Osteoblast (primary cell): ENCODE measurements at regions not wholly inside any gene's neighbourhood (a gene's known extent, or its start where the extent isn't known, plus 50 kb on each side); places are given as distances from the start of the nearest gene placed in this dataset.
"Not testable (repeated sequence)": the region's sequence is repeated elsewhere in the genome, so short reads cannot be mapped to it uniquely, and the experiment has no call there.

Source experiments
- DNase-seq: peaks from one replicate; pipeline ENCODE4 v3.0.0; 2011; ENCODE audit warnings: low spot score, mixed read lengths; ENCODE audit not compliant: insufficient read length; ENCODE audit errors: missing footprints
- H2AFZ ChIP-seq: 2 replicates; pipeline ENCODE4 v1.6.0; 2011; ENCODE audit warnings: mild to moderate bottlenecking, low read length
- H3K27ac ChIP-seq: 2 replicates; pipeline ENCODE4 v1.5.1; 2011; ENCODE audit warnings: mild to moderate bottlenecking, low read depth, low read length, moderate library complexity
- H3K27me3 ChIP-seq: 2 replicates; pipeline ENCODE4 v1.6.0; 2012; ENCODE audit warnings: mild to moderate bottlenecking, control low read depth, inconsistent platforms, low read length, moderate library complexity; ENCODE audit not compliant: insufficient read depth
- H3K36me3 ChIP-seq: 2 replicates; pipeline ENCODE4 v1.5.1; 2011; ENCODE audit warnings: mild to moderate bottlenecking, low read length, control low read depth, moderate library complexity; ENCODE audit not compliant: insufficient read depth
- H3K4me1 ChIP-seq: 2 replicates; pipeline ENCODE4 v1.5.1; 2011; ENCODE audit warnings: mild to moderate bottlenecking, low read length, control low read depth, moderate library complexity; ENCODE audit not compliant: insufficient read depth
- H3K4me2 ChIP-seq: 2 replicates; pipeline ENCODE4 v1.6.0; 2011; ENCODE audit warnings: mild to moderate bottlenecking, low read length; ENCODE audit not compliant: insufficient read depth
- H3K4me3 ChIP-seq: fragments of 200-600 bp; sonication (generic); 3 replicates; pipeline ENCODE4 v1.5.1; 2012; ENCODE audit warnings: mild to moderate bottlenecking, low read length, inconsistent platforms; ENCODE audit not compliant: insufficient read depth
- H3K79me2 ChIP-seq: 2 replicates; pipeline ENCODE4 v1.6.0; 2012; ENCODE audit warnings: mild to moderate bottlenecking, low read length, control low read depth, inconsistent platforms; ENCODE audit not compliant: insufficient read depth
- H3K9me3 ChIP-seq: 2 replicates; pipeline ENCODE4 v1.5.1; 2011; ENCODE audit warnings: low read depth, low read length, control low read depth
- H4K20me1 ChIP-seq: 2 replicates; pipeline ENCODE4 v1.6.0; 2012; ENCODE audit warnings: mild to moderate bottlenecking, low read length, control low read depth; ENCODE audit not compliant: insufficient read depth
- CTCF ChIP-seq: IDR thresholded peaks from 2 replicates; pipeline ENCODE4 v1.5.1; 2011; ENCODE audit warnings: mild to moderate bottlenecking, low read depth, low read length, moderate library complexity; ENCODE audit errors: extremely low read depth

- H3K79me2 ChIP-seq, result no peaks in the 10 kb centered on the region
- no peak for TF ChIP-seq CTCF
- H4K20me1 ChIP-seq, result no peaks in the 10 kb centered on the region
- H3K27me3 ChIP-seq, result no peaks in the 10 kb centered on the region
- H2AFZ ChIP-seq, result no peak overlapping the region
- DNase-seq, result no peak
- no peaks in the 10 kb centered on the region for H3K4me1 ChIP-seq
- H3K4me3 ChIP-seq, result no peak overlapping the region
- H3K4me2 ChIP-seq, result no peak overlapping the region
- H3K27ac ChIP-seq, result no peak overlapping the region
- no peaks in the 10 kb centered on the region for H3K36me3 ChIP-seq
- no peaks in the 10 kb centered on the region for H3K9me3 ChIP-seq
Observed at GRCh38 chr3:8311321-8311720, 190.3 kb upstream of the LMCD1 start.

GRCh38 chr3:8312685-8313084 is 188.9 kb upstream of the LMCD1 start:
- H4K20me1 ChIP-seq, result no peaks in the 10 kb centered on the region
- no peaks in the 10 kb centered on the region for H3K9me3 ChIP-seq
- no peaks in the 10 kb centered on the region for H3K27me3 ChIP-seq
- no peak overlapping the region for H2AFZ ChIP-seq
- no peak overlapping the region for H3K4me3 ChIP-seq
- TF ChIP-seq CTCF, result no peak
- no peak overlapping the region for H3K4me2 ChIP-seq
- H3K36me3 ChIP-seq, result no peaks in the 10 kb centered on the region
- H3K27ac ChIP-seq, result no peak overlapping the region
- peaks cover 1% of the 10 kb centered on the region for H3K4me1 ChIP-seq
- H3K79me2 ChIP-seq, result no peaks in the 10 kb centered on the region
- DNase-seq, result no peak

GRCh38 chr3:8313560-8314267 is 187.9 kb upstream of the LMCD1 start:
- Histone ChIP-seq H3K4me3 (no peak overlapping the region), H3K27ac (no peak overlapping the region), H3K9me3 (no peaks in the 10 kb centered on the region), H2AFZ (no peak overlapping the region), H3K4me1 (peaks cover 11% of the 10 kb centered on the region), H3K4me2 (no peak overlapping the region), H3K79me2 (no peaks in the 10 kb centered on the region), H3K27me3 (no peaks in the 10 kb centered on the region), H4K20me1 (no peaks in the 10 kb centered on the region), H3K36me3 (no peaks in the 10 kb centered on the region)
- TF ChIP-seq CTCF, result no peak
- no peak for DNase-seq

GRCh38 chr3:8315526-8315925 is 186.1 kb upstream of the LMCD1 start:
- H3K9me3 ChIP-seq, H3K4me3 ChIP-seq, DNase-seq, H3K4me2 ChIP-seq, H3K27ac ChIP-seq, H3K27me3 ChIP-seq, H3K79me2 ChIP-seq, H4K20me1 ChIP-seq, H3K36me3 ChIP-seq, H2AFZ ChIP-seq: not testable (repeated sequence)
- H3K4me1 ChIP-seq, result peaks cover 29% of the 10 kb centered on the region
